ENCODE measurements at regions not wholly inside any gene's neighbourhood (a gene's known extent, or its start where the extent isn't known, plus 50 kb on each side); places are given as distances from the start of the nearest gene placed in this dataset.

DNA sequence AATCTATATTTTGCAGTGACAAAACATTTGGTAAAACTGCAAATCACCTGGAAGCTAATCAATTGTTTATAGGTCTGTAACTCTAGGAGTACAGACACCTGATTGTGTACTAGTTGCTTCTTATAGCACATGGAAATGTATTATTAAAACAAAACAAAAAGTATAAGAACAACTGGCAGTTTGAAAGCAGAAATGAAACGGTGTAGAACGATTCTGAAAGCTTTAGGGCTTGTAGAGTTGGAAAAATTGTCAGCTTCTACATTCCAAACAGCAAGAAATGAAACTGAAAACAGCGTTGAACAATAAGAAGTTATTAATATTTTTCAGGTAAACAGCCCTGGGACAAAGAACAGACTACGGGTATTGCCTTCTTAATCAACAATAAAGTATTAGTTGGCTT lies 273.3 kb downstream of the OLFM3 start:
- H3K4me3 ChIP-seq: no peak overlapping the region
- H3K9me3 ChIP-seq: no peaks in the 10 kb centered on the region
- H3K36me3 ChIP-seq: no peaks in the 10 kb centered on the region
- 64 to 83% methylated on average over 4 of the region's 4 CpGs for WGBS, 2 donors (ENCODE audit: low coverage in 1 of 2)
- no peak for DNase-seq
- H3K4me1 ChIP-seq: no peaks in the 10 kb centered on the region
- H3K27ac ChIP-seq: no peak overlapping the region
- in situ Hi-C loops (cut with MboI; ENCODE audit: low pct_ligation_motif_present in 1 of 4, low pct_unique_long_range_greater_than_20kb in 1 of 4, low sequenced_read_pairs in 3 of 4) (no loop called here), intact Hi-C loops (cut with DNase I; ENCODE audit: low total_unique reads) (no loop called here)
- TF ChIP-seq, protein P1, sequence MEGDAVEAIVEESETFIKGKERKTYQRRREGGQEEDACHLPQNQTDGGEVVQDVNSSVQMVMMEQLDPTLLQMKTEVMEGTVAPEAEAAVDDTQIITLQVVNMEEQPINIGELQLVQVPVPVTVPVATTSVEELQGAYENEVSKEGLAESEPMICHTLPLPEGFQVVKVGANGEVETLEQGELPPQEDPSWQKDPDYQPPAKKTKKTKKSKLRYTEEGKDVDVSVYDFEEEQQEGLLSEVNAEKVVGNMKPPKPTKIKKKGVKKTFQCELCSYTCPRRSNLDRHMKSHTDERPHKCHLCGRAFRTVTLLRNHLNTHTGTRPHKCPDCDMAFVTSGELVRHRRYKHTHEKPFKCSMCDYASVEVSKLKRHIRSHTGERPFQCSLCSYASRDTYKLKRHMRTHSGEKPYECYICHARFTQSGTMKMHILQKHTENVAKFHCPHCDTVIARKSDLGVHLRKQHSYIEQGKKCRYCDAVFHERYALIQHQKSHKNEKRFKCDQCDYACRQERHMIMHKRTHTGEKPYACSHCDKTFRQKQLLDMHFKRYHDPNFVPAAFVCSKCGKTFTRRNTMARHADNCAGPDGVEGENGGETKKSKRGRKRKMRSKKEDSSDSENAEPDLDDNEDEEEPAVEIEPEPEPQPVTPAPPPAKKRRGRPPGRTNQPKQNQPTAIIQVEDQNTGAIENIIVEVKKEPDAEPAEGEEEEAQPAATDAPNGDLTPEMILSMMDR (IDR thresholded peaks at IDR 0.05): no peak
- TF ChIP-seq POLR2A (IDR thresholded peaks at IDR 0.05) (no peak), POLR2AphosphoS5 (IDR thresholded peaks at IDR 0.05) (no peak), EP300 (IDR thresholded peaks at IDR 0.05; ENCODE audit: low read depth) (no peak)
- no peaks in the 10 kb centered on the region for H3K27me3 ChIP-seq

DNA sequence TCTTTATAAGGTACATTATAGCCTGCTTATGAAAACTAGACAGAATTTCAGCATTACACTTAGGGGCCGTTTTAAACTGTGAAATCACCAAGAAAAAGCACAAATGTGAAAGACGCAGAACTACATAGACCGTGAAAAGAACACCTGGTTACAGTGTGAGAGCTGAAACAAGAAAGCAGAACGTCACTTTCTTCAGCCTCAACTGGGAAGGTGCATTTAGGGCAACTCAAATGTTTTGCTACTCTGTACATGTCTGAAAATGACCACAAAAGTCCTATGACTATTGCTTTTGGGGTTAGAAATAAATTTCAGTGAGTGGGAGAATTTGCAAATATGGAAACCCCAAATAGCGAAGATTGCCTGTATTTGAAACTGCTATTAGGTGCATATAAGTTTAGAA lies 268.7 kb downstream of the OLFM3 start:
- no peak for DNase-seq
- Histone ChIP-seq H3K27me3 (no peaks in the 10 kb centered on the region), H3K4me1 (peaks cover 0 to 9% (median 3%) of the 10 kb centered on the region in 4 donors), H3K27ac (no peak overlapping the region), H3K4me3 (no peak overlapping the region), H3K36me3 (no peaks in the 10 kb centered on the region), H3K9me3 (no peaks in the 10 kb centered on the region)
- in situ Hi-C loops (cut with MboI; ENCODE audit: low pct_ligation_motif_present in 1 of 4, low pct_unique_long_range_greater_than_20kb in 1 of 4, low sequenced_read_pairs in 3 of 4): no loop called here
- intact Hi-C loops (cut with DNase I; ENCODE audit: low total_unique reads): no loop called here
- TF ChIP-seq POLR2AphosphoS5 (IDR thresholded peaks at IDR 0.05) (no peak), POLR2A (IDR thresholded peaks at IDR 0.05) (no peak), EP300 (IDR thresholded peaks at IDR 0.05; ENCODE audit: low read depth) (no peak)
- TF ChIP-seq, protein P1 (IDR thresholded peaks at IDR 0.05): no peak
- WGBS, 2 donors (ENCODE audit: low coverage in 1 of 2): 72 to 81% methylated on average over 5 of the region's 5 CpGs

GRCh38 chr1:101730559-101730958 lies 266.2 kb downstream of the OLFM3 start:
- TF ChIP-seq, protein P1 (IDR thresholded peaks at IDR 0.05): no peak
- no peak for TF ChIP-seq POLR2A (IDR thresholded peaks at IDR 0.05)
- TF ChIP-seq EP300 (IDR thresholded peaks at IDR 0.05; ENCODE audit: low read depth): no peak
- TF ChIP-seq POLR2AphosphoS5 (IDR thresholded peaks at IDR 0.05): no peak
- no peaks in the 10 kb centered on the region for H3K9me3 ChIP-seq
- no peak for DNase-seq
- H3K4me3 ChIP-seq: no peak overlapping the region
- no peaks in the 10 kb centered on the region for H3K27me3 ChIP-seq
- peaks cover 0 to 13% (median 6%) of the 10 kb centered on the region in 4 donors for H3K4me1 ChIP-seq
- H3K36me3 ChIP-seq: no peaks in the 10 kb centered on the region
- intact Hi-C loops (cut with DNase I; ENCODE audit: low total_unique reads) (no loop called here), in situ Hi-C loops (cut with MboI; ENCODE audit: low pct_ligation_motif_present in 1 of 4, low pct_unique_long_range_greater_than_20kb in 1 of 4, low sequenced_read_pairs in 3 of 4) (no loop called here)
- WGBS, 2 donors (ENCODE audit: low coverage in 1 of 2): 88 to 89% methylated on average over 2 of the region's 2 CpGs
- H3K27ac ChIP-seq: no peak overlapping the region

DNA sequence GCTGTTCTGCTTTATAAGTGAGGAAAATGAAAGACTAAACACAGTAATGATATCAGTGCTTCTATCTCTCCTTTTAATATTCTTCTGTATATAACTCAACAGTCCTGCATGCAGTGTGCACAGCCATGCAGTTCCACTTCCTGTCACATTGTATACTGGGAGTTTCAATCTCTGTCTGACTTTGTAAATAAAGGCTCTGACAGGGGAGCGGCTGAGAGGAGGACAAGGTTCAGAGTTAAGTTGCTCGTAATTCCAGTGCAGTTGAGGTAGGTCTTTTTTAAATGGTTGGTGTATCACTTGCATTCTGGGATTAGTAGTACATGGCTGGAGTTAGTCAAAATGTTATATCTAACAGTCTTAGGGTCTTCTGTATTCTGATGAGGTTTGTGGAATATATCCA lies 264.5 kb downstream of the OLFM3 start:
- H3K4me1 ChIP-seq: peaks cover 0 to 13% (median 6%) of the 10 kb centered on the region in 4 donors
- WGBS, 2 donors (ENCODE audit: low coverage in 1 of 2): 64 to 76% methylated on average over 2 of the region's 2 CpGs
- in situ Hi-C loops (cut with MboI; ENCODE audit: low pct_ligation_motif_present in 1 of 4, low pct_unique_long_range_greater_than_20kb in 1 of 4, low sequenced_read_pairs in 3 of 4): no loop called here
- no peak overlapping the region for H3K4me3 ChIP-seq
- H3K9me3 ChIP-seq: no peaks in the 10 kb centered on the region
- H3K36me3 ChIP-seq: no peaks in the 10 kb centered on the region
- TF ChIP-seq EP300 (IDR thresholded peaks at IDR 0.05; ENCODE audit: low read depth): no peak
- TF ChIP-seq, protein P1 (IDR thresholded peaks at IDR 0.05): peak in 1 of 5 experiments; percentile 31
- H3K27ac ChIP-seq: peak overlapping the region in 1 of 4 donors; percentile 48
- intact Hi-C loops (cut with DNase I; ENCODE audit: low total_unique reads): no loop called here
- DNase-seq: peak; percentile 28
- H3K27me3 ChIP-seq: no peaks in the 10 kb centered on the region
